CD8-positive, alpha-beta memory T cell (primary cell): ENCODE measurements at regions not wholly inside any gene's neighbourhood (a gene's known extent, or its start where the extent isn't known, plus 50 kb on each side); places are given as distances from the start of the nearest gene placed in this dataset.

ENCODE experiments used
- CTCF ChIA-PET: fragments of 350-600 bp; sonication (Branson Sonifier 250); formaldehyde crosslinking; loops from one replicate; lab custom pipeline; 2021; ENCODE audit warnings: antibody characterized with exemption; lab: Charles Lee
- POLR2A ChIA-PET: fragments of 350-600 bp; sonication (Branson Sonifier 250); formaldehyde crosslinking; loops from one replicate; lab custom pipeline; 2021; ENCODE audit warnings: antibody characterized with exemption; lab: Charles Lee
- DNase-seq, 5 donors: peaks; one replicate each; pipeline versions ENCODE4 v3.0.0 to v3.0.0-alpha.2; 2020 to 2022; ENCODE audit warnings: mixed read lengths in 1 of 5
- H3K27ac ChIP-seq: one replicate; pipeline ENCODE4 v1.7.0; 2013; ENCODE audit warnings: low read depth, mild to moderate bottlenecking, low read length, moderate library complexity
- H3K27me3 ChIP-seq: 2 replicates; pipeline ENCODE4 v1.7.0; 2013; ENCODE audit warnings: low read length, mild to moderate bottlenecking; ENCODE audit not compliant: insufficient read depth, poor library complexity, severe bottlenecking
- H3K36me3 ChIP-seq: 2 replicates; pipeline ENCODE4 v1.7.0; 2013; ENCODE audit warnings: mild to moderate bottlenecking, low read length, moderate library complexity; ENCODE audit not compliant: insufficient read depth
- H3K4me1 ChIP-seq: 2 replicates; pipeline ENCODE4 v1.7.0; 2013; ENCODE audit warnings: mild to moderate bottlenecking, low read length, moderate library complexity; ENCODE audit not compliant: insufficient read depth
- H3K4me3 ChIP-seq: 2 replicates; pipeline ENCODE4 v1.7.0; 2013; ENCODE audit warnings: mild to moderate bottlenecking, low read length
- H3K9me3 ChIP-seq: 2 replicates; pipeline ENCODE4 v1.7.0; 2013; ENCODE audit warnings: mild to moderate bottlenecking, low read length
- H3K27ac Mint-ChIP-seq, 8 donors: one replicate each; pipeline ENCODE4 v1.8.0; 2020 to 2021; ENCODE audit warnings: mixed read lengths in 8 of 8, mild to moderate bottlenecking in 6 of 8, inconsistent platforms in 3 of 8, moderate library complexity in 3 of 8
- H3K27me3 Mint-ChIP-seq, 2 donors: one replicate each; pipeline ENCODE4 v1.8.0; 2020 to 2021; ENCODE audit warnings: mixed read lengths in 2 of 2, mild to moderate bottlenecking in 1 of 2, moderate library complexity in 1 of 2
- H3K36me3 Mint-ChIP-seq, 3 donors: one replicate each; pipeline ENCODE4 v1.8.0; 2020 to 2021; ENCODE audit warnings: mixed read lengths in 3 of 3, inconsistent platforms in 1 of 3, mild to moderate bottlenecking in 1 of 3
- H3K4me1 Mint-ChIP-seq, 3 donors: one replicate each; pipeline ENCODE4 v1.8.0; 2020 to 2021; ENCODE audit warnings: mixed read lengths in 3 of 3, inconsistent platforms in 1 of 3, mild to moderate bottlenecking in 1 of 3
- H3K4me3 Mint-ChIP-seq, 7 donors: one replicate each; pipeline ENCODE4 v1.8.0; 2020 to 2021; ENCODE audit warnings: mixed read lengths in 7 of 7, mild to moderate bottlenecking in 6 of 7, moderate library complexity in 4 of 7, inconsistent platforms in 2 of 7
- H3K9me3 Mint-ChIP-seq, 5 donors: one replicate each; pipeline ENCODE4 v1.8.0; 2020 to 2022; ENCODE audit warnings: mixed read lengths in 5 of 5, mild to moderate bottlenecking in 3 of 5, moderate library complexity in 2 of 5, inconsistent platforms in 1 of 5

- H3K27ac ChIP-seq, result no peak overlapping the region
- no peaks in the 10 kb centered on the region for H3K27me3 ChIP-seq
- no peaks in the 10 kb centered on the region for H3K9me3 ChIP-seq
- H3K4me1 ChIP-seq, result no peaks in the 10 kb centered on the region
- CTCF ChIA-PET, result no interaction called here
- H3K27me3 Mint-ChIP-seq, result no peaks in the 10 kb centered on the region
- POLR2A ChIA-PET, result no interaction called here
- peaks cover 0 to 9% (median 0%) of the 10 kb centered on the region in 5 donors for H3K9me3 Mint-ChIP-seq
- H3K36me3 ChIP-seq, result no peaks in the 10 kb centered on the region
- H3K36me3 Mint-ChIP-seq, result peaks cover 0 to 1% (median 0%) of the 10 kb centered on the region in 3 donors
- DNase-seq, result no peak
- no peak overlapping the region for H3K27ac Mint-ChIP-seq
- H3K4me1 Mint-ChIP-seq, result no peaks in the 10 kb centered on the region
- H3K4me3 Mint-ChIP-seq, result no peak overlapping the region
- no peak overlapping the region for H3K4me3 ChIP-seq
Observed at GRCh38 chr2:33904801-33905200, 305.7 kb upstream of the FAM98A start.

GRCh38 chr2:33903701-33904100 lies 304.6 kb upstream of the FAM98A start:
- ChIA-PET CTCF (no interaction called here), POLR2A (no interaction called here)
- H3K27me3 ChIP-seq, result no peaks in the 10 kb centered on the region
- no peaks in the 10 kb centered on the region for H3K9me3 ChIP-seq
- no peak overlapping the region for H3K27ac Mint-ChIP-seq
- peaks cover 0 to 8% (median 0%) of the 10 kb centered on the region in 5 donors for H3K9me3 Mint-ChIP-seq
- H3K4me1 Mint-ChIP-seq, result no peaks in the 10 kb centered on the region
- DNase-seq, result no peak
- H3K4me3 Mint-ChIP-seq, result no peak overlapping the region
- no peak overlapping the region for H3K27ac ChIP-seq
- H3K4me1 ChIP-seq, result no peaks in the 10 kb centered on the region
- no peak overlapping the region for H3K4me3 ChIP-seq
- peaks cover 0 to 1% (median 0%) of the 10 kb centered on the region in 3 donors for H3K36me3 Mint-ChIP-seq
- no peaks in the 10 kb centered on the region for H3K36me3 ChIP-seq
- no peaks in the 10 kb centered on the region for H3K27me3 Mint-ChIP-seq

GRCh38 chr2:33903215-33903614 lies 304.1 kb upstream of the FAM98A start:
- no peaks in the 10 kb centered on the region for H3K27me3 ChIP-seq
- Mint-ChIP-seq H3K9me3 (peaks cover 0 to 8% (median 0%) of the 10 kb centered on the region in 5 donors), H3K4me3 (no peak overlapping the region), H3K4me1 (no peaks in the 10 kb centered on the region), H3K27ac (no peak overlapping the region), H3K36me3 (peaks cover 0 to 1% (median 0%) of the 10 kb centered on the region in 3 donors), H3K27me3 (no peaks in the 10 kb centered on the region)
- H3K27ac ChIP-seq, result no peak overlapping the region
- POLR2A ChIA-PET, result no interaction called here
- no peaks in the 10 kb centered on the region for H3K9me3 ChIP-seq
- no peaks in the 10 kb centered on the region for H3K36me3 ChIP-seq
- H3K4me3 ChIP-seq, result no peak overlapping the region
- DNase-seq, result no peak
- CTCF ChIA-PET, result no interaction called here
- H3K4me1 ChIP-seq, result no peaks in the 10 kb centered on the region

GRCh38 chr2:33900610-33901009 lies 301.5 kb upstream of the FAM98A start:
- H3K4me3 ChIP-seq, result no peak overlapping the region
- no peaks in the 10 kb centered on the region for H3K9me3 ChIP-seq
- Mint-ChIP-seq H3K9me3 (peaks cover 0 to 8% (median 3%) of the 10 kb centered on the region in 5 donors), H3K36me3 (peaks cover 0 to 1% (median 0%) of the 10 kb centered on the region in 3 donors), H3K27me3 (no peaks in the 10 kb centered on the region), H3K27ac (no peak overlapping the region), H3K4me1 (no peaks in the 10 kb centered on the region), H3K4me3 (no peak overlapping the region)
- no peak overlapping the region for H3K27ac ChIP-seq
- no peaks in the 10 kb centered on the region for H3K4me1 ChIP-seq
- ChIA-PET CTCF (no interaction called here), POLR2A (no interaction called here)
- DNase-seq, result no peak
- H3K27me3 ChIP-seq, result no peaks in the 10 kb centered on the region
- H3K36me3 ChIP-seq, result no peaks in the 10 kb centered on the region

GRCh38 chr2:33897741-33898140 lies 298.6 kb upstream of the FAM98A start:
- DNase-seq, result no peak
- CTCF ChIA-PET, result no interaction called here
- POLR2A ChIA-PET, result no interaction called here
- Histone ChIP-seq H3K27me3 (no peaks in the 10 kb centered on the region), H3K4me1 (no peaks in the 10 kb centered on the region), H3K36me3 (no peaks in the 10 kb centered on the region), H3K9me3 (no peaks in the 10 kb centered on the region), H3K27ac (no peak overlapping the region), H3K4me3 (no peak overlapping the region)
- H3K4me1 Mint-ChIP-seq, result no peaks in the 10 kb centered on the region
- H3K36me3 Mint-ChIP-seq, result peaks cover 0 to 1% (median 0%) of the 10 kb centered on the region in 3 donors
- no peaks in the 10 kb centered on the region for H3K27me3 Mint-ChIP-seq
- H3K9me3 Mint-ChIP-seq, result peaks cover 0 to 5% (median 3%) of the 10 kb centered on the region in 5 donors
- H3K27ac Mint-ChIP-seq, result no peak overlapping the region
- no peak overlapping the region for H3K4me3 Mint-ChIP-seq

- no peaks in the 10 kb centered on the region for H3K27me3 ChIP-seq
- ChIA-PET POLR2A (no interaction called here), CTCF (no interaction called here)
- no peaks in the 10 kb centered on the region for H3K4me1 ChIP-seq
- no peak for DNase-seq
- H3K4me3 Mint-ChIP-seq, result no peak overlapping the region
- no peaks in the 10 kb centered on the region for H3K27me3 Mint-ChIP-seq
- no peaks in the 10 kb centered on the region for H3K36me3 Mint-ChIP-seq
- peak overlapping the region in 1 of 8 donors; percentile 26 for H3K27ac Mint-ChIP-seq
- H3K4me1 Mint-ChIP-seq, result no peaks in the 10 kb centered on the region
- H3K4me3 ChIP-seq, result no peak overlapping the region
- no peaks in the 10 kb centered on the region for H3K9me3 ChIP-seq
- H3K27ac ChIP-seq, result no peak overlapping the region
- peaks cover 0 to 5% (median 2%) of the 10 kb centered on the region in 5 donors for H3K9me3 Mint-ChIP-seq
- no peaks in the 10 kb centered on the region for H3K36me3 ChIP-seq
Observed at GRCh38 chr2:33893824-33894223, 294.7 kb upstream of the FAM98A start.

GRCh38 chr2:33891616-33892015 lies 292.5 kb upstream of the FAM98A start:
- Mint-ChIP-seq H3K4me3 (no peak overlapping the region), H3K27me3 (no peaks in the 10 kb centered on the region), H3K4me1 (no peaks in the 10 kb centered on the region), H3K27ac (no peak overlapping the region), H3K9me3 (peaks cover 0 to 2% (median 0%) of the 10 kb centered on the region in 5 donors), H3K36me3 (no peaks in the 10 kb centered on the region)
- Histone ChIP-seq H3K4me3 (no peak overlapping the region), H3K4me1 (no peaks in the 10 kb centered on the region), H3K36me3 (no peaks in the 10 kb centered on the region), H3K9me3 (no peaks in the 10 kb centered on the region), H3K27me3 (no peaks in the 10 kb centered on the region), H3K27ac (no peak overlapping the region)
- ChIA-PET POLR2A (no interaction called here), CTCF (no interaction called here)
- DNase-seq, result no peak

GRCh38 chr2:33890686-33891085 lies 291.6 kb upstream of the FAM98A start:
- Mint-ChIP-seq H3K36me3 (no peaks in the 10 kb centered on the region), H3K27me3 (no peaks in the 10 kb centered on the region), H3K4me3 (no peak overlapping the region), H3K4me1 (no peaks in the 10 kb centered on the region), H3K9me3 (peaks cover 0 to 2% (median 0%) of the 10 kb centered on the region in 5 donors), H3K27ac (no peak overlapping the region)
- no peak overlapping the region for H3K4me3 ChIP-seq
- no peaks in the 10 kb centered on the region for H3K9me3 ChIP-seq
- no peak for DNase-seq
- CTCF ChIA-PET, result no interaction called here
- H3K4me1 ChIP-seq, result no peaks in the 10 kb centered on the region
- no peaks in the 10 kb centered on the region for H3K27me3 ChIP-seq
- POLR2A ChIA-PET, result no interaction called here
- H3K27ac ChIP-seq, result no peak overlapping the region
- H3K36me3 ChIP-seq, result no peaks in the 10 kb centered on the region
